ENCODE measurements at regions not wholly inside any gene's neighbourhood (a gene's known extent, or its start where the extent isn't known, plus 50 kb on each side); places are given as distances from the start of the nearest gene placed in this dataset.
"Not testable (repeated sequence)": the region's sequence is repeated elsewhere in the genome, so short reads cannot be mapped to it uniquely, and the experiment has no call there.

DNA sequence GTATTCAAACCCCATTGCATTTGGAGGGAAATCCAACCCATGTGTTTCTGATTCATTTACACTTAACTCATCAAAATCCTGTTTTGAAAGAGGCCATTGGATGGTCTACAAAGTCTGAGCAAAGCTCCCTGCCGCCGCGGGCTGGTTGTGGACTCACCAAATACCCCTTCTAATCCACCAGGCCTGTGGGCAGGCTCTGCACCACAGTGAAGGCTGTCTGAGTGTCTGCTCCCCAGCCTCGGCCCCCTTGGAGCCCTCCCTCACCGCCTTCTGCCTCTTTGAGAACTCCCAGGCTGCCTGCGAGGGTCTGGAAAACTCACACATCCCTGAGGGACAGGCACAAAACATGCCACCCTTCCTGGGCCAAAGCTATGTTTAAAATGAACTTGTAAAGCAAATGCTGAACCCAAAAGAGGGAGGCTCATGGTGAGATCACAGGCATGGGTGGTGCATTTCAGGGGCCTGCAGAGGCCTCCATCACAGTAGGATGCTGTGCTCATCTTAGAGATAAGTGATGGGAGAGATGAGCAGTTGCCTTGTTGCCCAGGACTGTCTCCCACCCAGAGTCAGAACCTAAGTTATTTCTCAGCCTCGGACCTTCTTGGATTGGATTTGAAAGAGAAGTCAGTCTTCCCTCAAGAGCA is 225.0 kb downstream of the CYP26B1 start:
- intact Hi-C loops (cut with DNase I) = loop anchor here in 1 of 3 donors (10.0 kb wide), 3 partner anchors 222 to 822 kb away; partner anchors contain the start of gene CYP26B1
- 64 to 75% methylated on average over 7 of the region's 7 CpGs for WGBS, 2 donors
- no peak overlapping the region for H3K27ac ChIP-seq
- H3K36me3 ChIP-seq = no peaks in the 10 kb centered on the region
- no peaks in the 10 kb centered on the region for H3K4me1 ChIP-seq
- ATAC-seq (no peak), FAIRE-seq (no peak), DNase-seq (peak in 1 of 6 donors; percentile 5)
- TF ChIP-seq, protein P1, sequence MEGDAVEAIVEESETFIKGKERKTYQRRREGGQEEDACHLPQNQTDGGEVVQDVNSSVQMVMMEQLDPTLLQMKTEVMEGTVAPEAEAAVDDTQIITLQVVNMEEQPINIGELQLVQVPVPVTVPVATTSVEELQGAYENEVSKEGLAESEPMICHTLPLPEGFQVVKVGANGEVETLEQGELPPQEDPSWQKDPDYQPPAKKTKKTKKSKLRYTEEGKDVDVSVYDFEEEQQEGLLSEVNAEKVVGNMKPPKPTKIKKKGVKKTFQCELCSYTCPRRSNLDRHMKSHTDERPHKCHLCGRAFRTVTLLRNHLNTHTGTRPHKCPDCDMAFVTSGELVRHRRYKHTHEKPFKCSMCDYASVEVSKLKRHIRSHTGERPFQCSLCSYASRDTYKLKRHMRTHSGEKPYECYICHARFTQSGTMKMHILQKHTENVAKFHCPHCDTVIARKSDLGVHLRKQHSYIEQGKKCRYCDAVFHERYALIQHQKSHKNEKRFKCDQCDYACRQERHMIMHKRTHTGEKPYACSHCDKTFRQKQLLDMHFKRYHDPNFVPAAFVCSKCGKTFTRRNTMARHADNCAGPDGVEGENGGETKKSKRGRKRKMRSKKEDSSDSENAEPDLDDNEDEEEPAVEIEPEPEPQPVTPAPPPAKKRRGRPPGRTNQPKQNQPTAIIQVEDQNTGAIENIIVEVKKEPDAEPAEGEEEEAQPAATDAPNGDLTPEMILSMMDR (IDR thresholded peaks at IDR 0.05) = no peak
- H3K4me3 ChIP-seq = no peak overlapping the region
- H3K27me3 ChIP-seq = peaks cover 0 to 4% (median 0%) of the 10 kb centered on the region in 4 donors
- H3K9me3 ChIP-seq = no peaks in the 10 kb centered on the region

- H3K9me3 ChIP-seq = no peaks in the 10 kb centered on the region
- 63 to 78% methylated on average over 2 of the region's 2 CpGs for WGBS, 2 donors
- no peaks in the 10 kb centered on the region for H3K36me3 ChIP-seq
- H3K27ac ChIP-seq = no peak overlapping the region
- peaks cover 0 to 4% (median 0%) of the 10 kb centered on the region in 4 donors for H3K27me3 ChIP-seq
- DNase-seq (peak in 1 of 6 donors; percentile 12), ATAC-seq (no peak), FAIRE-seq (no peak)
- TF ChIP-seq, protein P1 (IDR thresholded peaks at IDR 0.05) = no peak
- intact Hi-C loops (cut with DNase I) = loop anchor here in 1 of 3 donors (10.0 kb wide), 3 partner anchors 223 to 823 kb away; partner anchors contain the start of gene CYP26B1
- no peaks in the 10 kb centered on the region for H3K4me1 ChIP-seq
- H3K4me3 ChIP-seq = no peak overlapping the region
These were observed 225.6 kb downstream of the CYP26B1 start for GRCh38 chr2:71922091-71922490.

DNA sequence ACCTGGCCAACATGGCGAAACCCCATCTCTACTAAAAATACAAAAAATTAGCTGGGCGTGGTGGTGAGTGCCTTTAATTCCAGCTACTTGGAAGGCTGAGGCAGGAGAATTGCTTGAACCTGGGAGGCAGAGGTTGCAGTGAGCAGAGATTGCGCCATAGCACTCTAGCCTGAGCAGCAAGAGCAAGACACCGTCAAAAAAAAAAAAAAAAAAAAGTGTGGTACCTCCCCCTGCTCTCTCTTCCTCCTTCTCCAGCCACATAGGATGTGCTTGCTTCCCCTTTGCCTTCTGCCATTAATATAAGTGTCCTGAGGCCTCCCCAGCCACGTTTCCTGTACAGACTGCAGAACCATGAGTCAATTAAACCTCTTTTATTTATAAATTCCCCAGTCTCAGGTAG is 226.8 kb downstream of the CYP26B1 start:
- not testable (repeated sequence) for FAIRE-seq, DNase-seq, ATAC-seq, H3K4me1 ChIP-seq, H3K27me3 ChIP-seq, H3K9me3 ChIP-seq, H3K4me3 ChIP-seq, H3K27ac ChIP-seq, H3K36me3 ChIP-seq
- intact Hi-C loops (cut with DNase I) = loop anchor here in 1 of 3 donors (10.0 kb wide), 3 partner anchors 224 to 824 kb away; partner anchors contain the start of gene CYP26B1
- 55 to 72% methylated on average over 5 of the region's 5 CpGs for WGBS, 2 donors

GRCh38 chr2:71919708-71920107 is 228.0 kb downstream of the CYP26B1 start:
- Histone ChIP-seq H3K4me1 (no peaks in the 10 kb centered on the region), H3K27ac (no peak overlapping the region), H3K9me3 (no peaks in the 10 kb centered on the region), H3K27me3 (peaks cover 0 to 4% (median 0%) of the 10 kb centered on the region in 4 donors), H3K36me3 (no peaks in the 10 kb centered on the region), H3K4me3 (no peak overlapping the region)
- ATAC-seq (no peak), FAIRE-seq (no peak), DNase-seq (no peak)
- TF ChIP-seq, protein P1 (IDR thresholded peaks at IDR 0.05) = no peak
- intact Hi-C loops (cut with DNase I) = loop anchor here in 1 of 3 donors (10.0 kb wide), 3 partner anchors 225 to 825 kb away; partner anchors contain the start of gene CYP26B1

- Histone ChIP-seq H3K9me3 (peaks cover 0 to 4% (median 0%) of the 10 kb centered on the region in 4 donors), H3K4me1 (no peaks in the 10 kb centered on the region), H3K27ac (no peak overlapping the region), H3K36me3 (no peaks in the 10 kb centered on the region), H3K4me3 (no peak overlapping the region), H3K27me3 (no peaks in the 10 kb centered on the region)
- TF ChIP-seq, protein P1 (IDR thresholded peaks at IDR 0.05) = no peak
- WGBS, 2 donors = 43 to 69% methylated on average over 1 of the region's 1 CpG
- intact Hi-C loops (cut with DNase I) = no loop called here
- no peak for FAIRE-seq
- no peak for ATAC-seq
- DNase-seq = no peak
These were observed 237.4 kb downstream of the CYP26B1 start for GRCh38 chr2:71910277-71910676.
